ENCODE measurements at regions not wholly inside any gene's neighbourhood (a gene's known extent, or its start where the extent isn't known, plus 50 kb on each side); places are given as distances from the start of the nearest gene placed in this dataset.

DNA sequence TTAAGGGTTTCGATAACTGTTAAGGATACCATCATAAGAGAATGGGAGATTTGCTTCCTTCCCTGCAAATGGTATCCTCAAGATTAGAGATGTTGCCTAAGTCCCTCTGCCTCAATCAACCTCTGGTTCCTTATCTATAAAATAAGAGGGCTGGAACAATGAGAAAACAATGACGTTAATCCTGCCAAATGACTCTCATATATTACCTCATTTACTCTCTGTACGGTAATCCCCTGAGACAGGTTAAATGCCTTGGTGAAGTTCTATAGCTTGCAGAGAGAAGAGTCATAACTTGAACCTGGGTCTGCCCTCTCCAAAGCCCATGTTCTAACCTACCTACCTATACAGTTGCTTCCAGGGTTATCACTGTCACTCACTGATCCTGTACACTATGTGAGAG is 100.2 kb upstream of the OTUD4 start:
- TF ChIP-seq ZFP3 (CRISPR knock-in tag; IDR thresholded peaks at IDR 0.05), result no peak
- no peak for TF ChIP-seq ESRRG (CRISPR knock-in tag; IDR thresholded peaks at IDR 0.05)
- no peak for TF ChIP-seq ZNF565 (CRISPR knock-in tag; conservative IDR thresholded peaks at IDR 0.05; ENCODE audit: low read depth)
- TF ChIP-seq, protein P1, sequence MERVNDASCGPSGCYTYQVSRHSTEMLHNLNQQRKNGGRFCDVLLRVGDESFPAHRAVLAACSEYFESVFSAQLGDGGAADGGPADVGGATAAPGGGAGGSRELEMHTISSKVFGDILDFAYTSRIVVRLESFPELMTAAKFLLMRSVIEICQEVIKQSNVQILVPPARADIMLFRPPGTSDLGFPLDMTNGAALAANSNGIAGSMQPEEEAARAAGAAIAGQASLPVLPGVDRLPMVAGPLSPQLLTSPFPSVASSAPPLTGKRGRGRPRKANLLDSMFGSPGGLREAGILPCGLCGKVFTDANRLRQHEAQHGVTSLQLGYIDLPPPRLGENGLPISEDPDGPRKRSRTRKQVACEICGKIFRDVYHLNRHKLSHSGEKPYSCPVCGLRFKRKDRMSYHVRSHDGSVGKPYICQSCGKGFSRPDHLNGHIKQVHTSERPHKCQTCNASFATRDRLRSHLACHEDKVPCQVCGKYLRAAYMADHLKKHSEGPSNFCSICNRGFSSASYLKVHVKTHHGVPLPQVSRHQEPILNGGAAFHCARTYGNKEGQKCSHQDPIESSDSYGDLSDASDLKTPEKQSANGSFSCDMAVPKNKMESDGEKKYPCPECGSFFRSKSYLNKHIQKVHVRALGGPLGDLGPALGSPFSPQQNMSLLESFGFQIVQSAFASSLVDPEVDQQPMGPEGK (CRISPR knock-in tag; IDR thresholded peaks at IDR 0.05; ENCODE audit: borderline replicate concordance), result no peak
- no peak for TF ChIP-seq ZNF8 (CRISPR knock-in tag; IDR thresholded peaks at IDR 0.05)
- TF ChIP-seq BACH2 (CRISPR knock-in tag; IDR thresholded peaks at IDR 0.05; ENCODE audit: borderline replicate concordance), result no peak
- no peak for TF ChIP-seq ZNF70 (CRISPR knock-in tag; IDR thresholded peaks at IDR 0.05)
- TF ChIP-seq ARNTL (CRISPR knock-in tag; IDR thresholded peaks at IDR 0.05; ENCODE audit: borderline replicate concordance, low read depth), result no peak
- TF ChIP-seq ZFP30 (CRISPR knock-in tag; IDR thresholded peaks at IDR 0.05), result no peak

Measured in SK-N-SH treated with all-trans-retinoic acid at 6 μM for 48 hours (cell line).